NCI-H446 (cell line): ENCODE measurements at regions not wholly inside any gene's neighbourhood (a gene's known extent, or its start where the extent isn't known, plus 50 kb on each side); places are given as distances from the start of the nearest gene placed in this dataset.

ENCODE experiments used
- DNase-seq, 2 experiments: peaks; one replicate each; lab custom pipeline; 2025; lab: John Stamatoyannopoulos, UW

DNA sequence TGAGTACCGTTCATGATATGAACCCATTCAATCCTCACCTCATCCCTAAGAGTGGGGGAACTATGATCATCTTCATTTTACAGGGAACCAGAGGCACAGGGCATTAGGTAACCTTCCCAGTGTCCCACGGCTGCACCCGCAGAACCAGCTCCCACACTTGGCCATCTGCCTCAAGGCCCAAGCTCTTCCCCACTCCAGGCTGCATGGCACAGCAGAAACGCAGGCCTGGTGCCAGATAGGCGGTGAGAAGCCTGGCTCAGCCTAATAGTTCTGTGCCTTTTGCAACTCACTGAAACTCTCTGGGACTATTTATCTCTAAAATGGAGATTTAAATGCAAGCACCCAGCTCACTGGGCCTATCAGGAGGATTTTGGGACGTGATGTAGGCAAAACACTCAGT, 90.8 kb upstream of the ZNF618 start:
- DNase-seq = no peak

DNA sequence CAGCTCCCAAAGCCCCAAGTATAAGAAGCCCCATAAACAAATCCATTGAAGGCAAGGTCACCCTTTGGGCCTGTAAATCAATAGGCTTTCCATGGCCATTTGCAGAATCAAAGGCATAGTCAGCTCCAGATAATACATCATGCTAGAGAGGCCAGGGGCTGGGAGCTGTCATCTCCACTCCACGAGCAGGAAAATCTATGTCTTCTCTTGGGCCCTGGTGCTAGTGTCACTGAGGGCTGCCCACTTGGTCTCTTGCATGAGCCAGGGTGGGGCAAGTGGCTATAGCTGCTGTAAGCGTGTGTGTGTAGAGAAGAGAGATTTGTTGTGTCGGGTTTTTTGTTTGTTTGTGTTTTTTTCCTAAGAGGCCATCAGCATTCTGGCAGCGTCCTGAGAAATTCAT, 90.0 kb upstream of the ZNF618 start:
- no peak for DNase-seq

DNA sequence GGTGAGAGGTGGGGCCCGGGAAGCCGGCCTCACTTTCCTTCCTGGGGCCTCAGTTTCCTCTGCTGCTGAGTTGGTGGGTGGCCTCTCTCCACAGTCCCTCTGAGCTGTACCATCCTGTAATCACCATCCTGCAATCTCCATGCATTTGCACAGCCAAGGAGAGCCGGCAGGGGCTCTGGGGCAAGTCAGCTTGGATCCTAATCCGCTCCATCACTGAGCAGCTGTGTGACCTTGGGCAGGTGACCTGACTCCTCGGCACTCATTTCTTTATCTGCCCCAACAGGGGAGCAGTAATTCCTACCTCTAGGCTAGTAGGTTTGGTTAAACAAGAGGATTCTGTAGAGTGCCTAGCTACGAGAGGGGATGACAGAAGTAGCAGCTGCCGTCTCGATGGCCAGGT, 88.2 kb upstream of the ZNF618 start:
- no peak for DNase-seq

DNA sequence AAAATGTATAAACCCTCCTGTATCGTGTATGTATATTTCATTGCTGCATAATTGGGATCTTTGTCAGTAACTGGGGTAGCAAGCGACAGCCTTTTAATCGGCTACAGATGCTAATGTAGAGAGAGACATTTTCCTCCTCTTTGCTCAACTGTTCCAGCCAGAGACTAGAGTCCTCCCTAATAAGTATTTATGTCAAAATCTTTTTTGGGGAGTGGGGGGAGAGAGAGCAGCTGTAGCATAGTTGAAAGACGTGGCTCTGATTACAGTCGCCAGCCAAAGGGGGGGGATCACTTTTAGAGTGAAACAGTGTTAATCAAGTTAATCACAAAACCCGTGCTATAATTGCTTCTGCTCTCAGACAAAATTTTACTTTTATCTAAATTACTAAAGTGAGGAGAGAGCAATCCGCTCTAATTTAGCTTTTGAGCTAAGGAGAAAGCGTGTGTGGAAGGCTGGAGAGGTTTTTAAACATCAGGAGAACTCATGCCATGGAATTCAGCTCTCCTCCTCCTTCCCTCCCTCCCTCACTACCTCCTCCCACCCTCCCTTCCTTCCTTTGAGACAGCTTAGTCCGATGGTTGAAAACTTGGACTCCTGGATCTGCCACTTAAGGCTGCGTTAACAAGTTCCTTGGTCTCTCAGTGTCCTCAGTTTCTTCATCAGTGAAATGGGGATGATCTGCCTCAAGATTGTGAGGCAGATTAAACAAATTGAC, 87.3 kb upstream of the ZNF618 start:
- DNase-seq = no peak

DNA sequence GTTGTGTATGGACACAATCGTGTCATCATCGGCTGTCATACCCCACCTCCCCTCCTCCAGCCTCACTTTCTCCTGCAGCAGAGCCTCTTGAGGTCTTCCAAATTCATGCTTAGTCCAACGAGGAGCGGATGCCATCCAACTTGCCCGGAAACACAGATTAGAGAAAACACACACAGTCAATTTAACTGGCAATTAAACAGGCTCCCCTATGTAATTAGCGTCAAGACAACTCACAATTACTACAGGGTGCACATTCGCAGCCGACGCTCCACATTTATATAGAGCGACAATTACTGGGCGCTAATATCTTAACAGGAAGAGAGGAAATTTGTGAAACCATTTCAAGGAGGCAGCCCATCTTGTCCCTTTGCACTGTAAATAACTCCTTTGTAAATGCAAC, 86.0 kb upstream of the ZNF618 start:
- no peak for DNase-seq

DNA sequence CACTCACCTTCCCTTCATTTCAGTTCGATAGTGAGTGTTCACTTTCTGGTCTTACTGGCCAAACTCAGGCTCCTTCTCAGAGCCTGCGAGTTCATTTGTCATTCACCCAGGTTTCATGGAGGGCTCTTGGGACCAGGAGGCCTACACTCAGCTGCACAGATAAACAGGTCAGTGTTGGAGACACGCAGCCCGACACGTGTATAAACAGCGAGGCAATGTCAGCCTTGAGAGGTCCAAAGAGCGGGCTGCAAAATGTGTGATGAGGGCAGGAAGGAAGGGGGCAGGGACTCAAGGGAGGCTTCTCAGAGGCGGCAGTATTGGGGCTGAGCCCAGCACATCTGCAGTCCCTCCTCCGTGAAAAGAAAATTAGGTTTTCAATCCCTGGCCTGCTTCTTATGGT, 82.6 kb upstream of the ZNF618 start:
- DNase-seq = no peak

DNA sequence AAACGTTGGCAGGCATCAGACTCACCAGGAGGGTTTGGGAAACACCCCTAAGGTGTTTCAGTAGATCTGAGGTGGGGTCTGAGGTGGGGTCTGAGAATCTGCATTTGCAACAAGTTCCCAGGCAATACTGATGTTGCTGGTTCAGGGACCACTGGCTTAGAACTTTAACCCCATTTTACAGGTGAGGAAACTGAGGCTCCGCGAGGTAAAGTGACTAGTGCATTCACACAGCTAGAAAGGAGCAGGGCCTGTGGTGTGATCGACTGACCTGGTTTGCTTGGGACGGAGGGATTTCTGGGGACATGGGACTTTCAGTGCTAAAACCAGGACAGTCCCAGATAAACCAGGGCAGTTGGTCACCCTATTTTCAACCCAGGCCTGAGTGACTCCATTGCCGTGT, 81.4 kb upstream of the ZNF618 start:
- no peak for DNase-seq

DNA sequence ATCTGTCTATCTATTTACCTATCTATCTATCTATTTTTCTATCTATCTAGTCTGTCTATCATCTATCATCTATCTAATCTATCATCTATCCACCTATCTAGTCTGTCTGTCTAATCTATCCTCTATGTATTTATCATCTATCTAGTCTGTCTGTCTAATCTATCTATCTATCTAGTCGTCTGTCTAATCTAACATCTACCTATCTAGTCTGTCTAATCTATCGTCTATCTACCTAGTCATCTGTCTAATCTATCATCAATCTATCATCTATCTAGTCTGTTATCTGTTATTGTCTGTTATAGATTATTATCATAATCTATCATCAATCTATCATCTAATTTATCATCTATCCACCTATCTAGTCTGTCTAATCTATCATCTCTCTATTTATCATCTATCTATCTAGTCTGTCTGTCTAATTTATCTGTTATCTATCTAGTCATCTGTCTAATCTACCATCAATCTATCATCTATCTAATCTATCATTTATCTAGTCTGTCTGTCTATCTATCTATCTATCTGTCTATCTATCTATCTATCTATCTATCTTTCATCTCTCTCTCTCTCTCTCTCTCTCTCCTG, 80.2 kb upstream of the ZNF618 start:
- DNase-seq = no peak

DNA sequence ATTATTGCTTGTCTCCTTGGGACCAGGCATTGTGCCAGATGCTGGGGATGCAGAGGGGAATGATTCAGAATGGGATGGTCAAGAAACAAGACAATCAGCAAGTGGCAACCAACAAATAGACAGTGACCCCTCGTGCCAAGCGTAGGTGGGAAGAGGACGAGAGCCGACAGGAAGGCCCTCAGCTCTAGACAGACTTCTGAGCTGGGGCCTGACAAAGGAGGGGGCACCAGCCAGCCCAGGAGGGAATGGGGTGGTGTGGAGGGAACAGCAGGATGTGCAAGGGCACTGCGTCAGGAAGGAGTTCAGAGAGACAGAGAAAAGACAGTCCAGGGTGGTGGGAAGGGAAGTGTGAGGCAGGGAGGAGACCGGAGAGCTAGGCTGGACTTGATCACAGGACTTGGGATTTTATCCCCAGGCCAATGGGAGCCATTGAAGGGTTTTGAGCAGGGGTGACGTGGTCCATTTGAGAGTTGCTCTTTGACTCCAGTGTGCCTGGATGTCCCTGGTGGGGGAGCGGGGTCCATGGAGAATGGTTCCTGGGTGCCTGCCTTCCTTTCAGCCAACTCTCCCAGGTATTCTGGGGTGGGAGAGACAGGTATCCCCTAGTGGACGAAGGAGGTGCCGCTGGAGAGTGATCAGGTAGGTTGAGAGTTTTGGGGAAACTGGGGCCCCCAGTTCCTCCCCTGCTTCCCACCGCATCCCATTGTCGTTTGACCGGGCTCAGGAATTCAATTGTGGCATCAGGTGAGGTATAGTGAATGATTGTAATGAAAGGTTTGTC, 79.3 kb upstream of the ZNF618 start:
- DNase-seq = no peak

DNA sequence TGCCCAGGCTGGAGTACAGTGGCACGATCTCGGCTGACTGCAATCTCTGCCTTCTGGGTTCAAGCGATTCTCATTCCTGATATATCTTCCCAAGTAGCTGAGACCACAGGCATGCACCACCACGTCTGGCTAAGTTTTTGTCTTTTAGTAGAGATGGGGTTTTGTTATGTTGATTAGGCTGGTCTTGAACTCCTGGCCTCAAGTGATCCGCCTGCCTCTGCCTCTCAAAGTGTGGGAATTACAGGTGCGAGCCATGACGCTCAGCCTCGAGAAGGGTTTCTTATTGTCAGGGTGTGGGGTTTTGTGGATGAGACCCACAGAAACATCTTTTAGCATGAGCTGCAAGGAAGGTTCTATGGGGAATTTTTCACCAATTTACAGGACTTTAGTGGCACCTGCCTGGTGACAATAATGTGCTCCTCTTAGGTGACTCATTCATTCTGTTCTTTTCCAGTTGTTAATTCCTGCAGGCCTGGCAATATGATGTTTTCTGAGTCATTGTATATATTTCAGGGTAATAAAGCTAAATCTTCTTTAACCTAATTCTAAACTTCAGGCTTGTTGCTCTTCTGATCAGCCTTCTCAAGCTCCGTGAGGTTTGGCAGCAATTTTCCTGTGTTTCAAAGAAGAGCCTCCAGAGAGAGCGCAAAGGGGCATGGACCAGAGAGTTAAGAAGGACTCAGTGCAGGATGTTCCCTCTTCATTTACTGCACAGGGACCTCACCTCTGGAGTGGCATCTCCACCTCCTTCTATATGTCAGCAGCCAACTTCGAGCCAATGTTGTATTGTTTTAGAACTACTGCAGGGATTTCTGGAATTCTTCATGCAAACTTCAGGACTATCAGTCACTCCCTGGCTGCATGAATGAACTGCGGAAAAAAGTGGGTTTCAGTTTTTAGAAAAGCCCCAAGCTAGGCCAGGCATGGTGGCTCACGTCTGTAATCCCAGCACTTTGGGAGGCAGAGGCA, 77.8 kb upstream of the ZNF618 start:
- no peak for DNase-seq

DNA sequence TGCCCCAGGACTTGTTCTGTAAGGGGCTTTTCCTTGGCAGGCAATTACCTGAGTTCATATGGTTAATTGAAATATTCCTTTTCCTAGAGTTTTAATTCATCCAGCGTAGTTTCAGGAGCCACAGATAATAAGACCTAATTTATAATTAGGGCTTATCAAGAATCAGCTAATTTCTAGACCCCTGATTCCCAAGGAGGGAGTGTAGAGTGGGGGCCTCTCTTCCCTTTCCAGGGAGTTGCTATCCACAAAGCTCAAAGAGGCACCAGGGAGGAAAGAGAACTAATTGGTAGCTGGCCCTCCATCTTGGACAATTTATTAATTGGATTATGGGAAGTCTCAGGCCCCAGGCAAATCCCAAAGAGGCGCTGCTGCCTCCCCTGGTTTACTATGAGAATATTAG, 75.8 kb upstream of the ZNF618 start:
- no peak for DNase-seq

DNA sequence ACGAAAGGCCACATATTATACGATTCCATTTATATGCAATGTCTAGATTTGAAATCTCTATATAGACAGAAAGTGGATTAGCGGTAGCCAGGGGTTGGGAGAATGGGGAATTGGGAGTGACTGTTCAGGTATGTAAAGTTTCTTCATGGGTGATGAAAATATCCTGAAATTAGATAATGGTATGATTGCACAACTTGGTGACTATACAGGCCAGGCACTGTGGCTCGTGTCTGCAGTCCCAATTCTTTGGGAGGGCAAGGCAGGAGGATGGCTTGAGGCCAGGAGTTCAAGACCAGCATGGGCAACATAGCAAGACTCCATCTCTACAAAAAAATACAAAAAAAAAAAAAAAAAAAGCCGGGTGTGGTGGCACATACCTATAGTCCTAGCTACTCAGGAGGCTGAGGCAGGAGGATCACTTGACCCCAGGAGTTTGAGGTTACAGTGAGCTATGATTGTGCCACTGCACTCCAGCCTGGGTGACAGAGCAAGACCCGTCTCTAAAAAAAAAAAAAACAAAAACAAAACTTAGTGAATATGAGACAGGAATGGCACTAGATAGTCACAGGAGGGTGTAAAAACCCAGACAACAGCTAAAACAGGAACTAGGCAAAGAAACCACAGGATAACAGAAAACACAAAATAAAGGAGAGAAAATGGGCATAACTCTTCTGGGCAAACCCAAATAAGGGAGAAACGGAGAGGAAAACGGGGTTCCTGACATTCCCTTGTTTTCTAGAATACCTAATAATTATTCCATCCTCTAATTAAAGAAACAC, 72.1 kb upstream of the ZNF618 start:
- DNase-seq = no peak

DNA sequence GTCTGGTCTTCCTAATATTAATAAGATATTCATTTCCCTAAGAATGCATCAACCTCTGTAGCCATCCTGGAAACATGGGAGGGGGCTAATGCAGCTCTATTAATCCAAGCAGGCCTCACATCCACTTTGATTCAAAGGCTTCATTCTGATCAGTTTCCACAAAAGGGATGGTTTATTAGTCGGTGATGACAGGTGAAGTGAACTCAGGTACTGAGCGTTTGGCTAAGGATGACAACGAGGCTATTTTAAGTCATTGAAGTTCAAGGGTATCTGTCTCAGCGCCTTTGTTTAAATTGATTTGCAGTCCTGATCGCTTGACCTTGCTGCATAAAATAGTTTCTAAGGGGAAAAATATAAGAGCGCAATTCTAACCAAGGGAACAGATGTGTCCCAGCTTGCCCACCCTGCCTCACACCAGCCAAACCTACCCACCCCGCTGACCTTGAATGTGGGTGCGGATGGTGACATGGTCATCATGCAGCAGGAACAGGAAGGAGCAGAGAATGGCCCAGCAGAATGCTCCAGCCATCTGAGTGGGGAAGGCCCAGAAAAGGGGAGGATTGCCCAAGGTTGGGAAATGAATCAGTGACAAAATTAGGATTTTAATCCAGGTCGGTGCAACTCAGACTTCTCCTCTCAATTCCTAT, 70.5 kb upstream of the ZNF618 start:
- no peak for DNase-seq

DNA sequence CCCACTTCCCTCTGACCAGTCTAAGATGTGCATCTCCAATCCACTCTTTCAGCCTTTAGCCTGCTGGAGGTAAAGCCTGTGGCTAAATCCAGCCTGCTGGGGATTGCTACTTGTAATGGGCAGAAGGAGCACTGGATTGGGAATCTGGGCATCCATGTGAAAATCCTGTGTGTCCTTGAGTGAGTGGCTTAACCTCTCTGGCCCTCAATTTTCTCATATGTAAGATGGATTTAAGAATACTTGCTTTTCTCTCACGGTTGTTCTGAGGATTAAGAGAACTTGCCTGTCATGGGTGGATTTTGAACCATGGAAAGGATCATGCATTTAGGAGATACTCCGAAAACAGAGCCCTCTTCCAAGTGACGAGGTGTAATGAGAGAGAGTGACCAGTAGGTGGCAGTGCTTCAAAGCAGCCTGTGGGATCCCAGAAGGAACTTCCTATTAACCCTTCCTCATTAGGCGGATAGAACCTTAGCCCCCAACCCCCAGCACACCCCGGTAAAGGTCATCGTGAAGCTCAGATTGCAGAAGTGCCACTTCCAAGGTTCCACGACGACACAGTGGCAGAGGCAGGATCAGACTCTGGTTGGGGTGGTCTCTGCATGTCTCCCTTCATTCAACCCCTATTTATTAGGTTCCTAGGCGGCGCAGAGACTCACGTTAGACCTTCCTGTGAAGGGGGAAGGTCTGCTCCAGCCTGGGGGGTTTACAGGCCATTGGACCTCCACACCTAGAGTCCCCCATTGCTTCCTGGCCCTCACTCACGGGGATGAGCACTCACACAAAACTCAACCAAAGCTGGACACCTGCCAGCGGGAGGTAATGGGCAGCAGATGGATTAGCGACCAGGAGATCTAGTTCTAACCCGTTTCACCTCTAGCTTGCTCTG, 68.7 kb upstream of the ZNF618 start:
- DNase-seq = peak in 1 of 2 experiments; percentile 29

DNA sequence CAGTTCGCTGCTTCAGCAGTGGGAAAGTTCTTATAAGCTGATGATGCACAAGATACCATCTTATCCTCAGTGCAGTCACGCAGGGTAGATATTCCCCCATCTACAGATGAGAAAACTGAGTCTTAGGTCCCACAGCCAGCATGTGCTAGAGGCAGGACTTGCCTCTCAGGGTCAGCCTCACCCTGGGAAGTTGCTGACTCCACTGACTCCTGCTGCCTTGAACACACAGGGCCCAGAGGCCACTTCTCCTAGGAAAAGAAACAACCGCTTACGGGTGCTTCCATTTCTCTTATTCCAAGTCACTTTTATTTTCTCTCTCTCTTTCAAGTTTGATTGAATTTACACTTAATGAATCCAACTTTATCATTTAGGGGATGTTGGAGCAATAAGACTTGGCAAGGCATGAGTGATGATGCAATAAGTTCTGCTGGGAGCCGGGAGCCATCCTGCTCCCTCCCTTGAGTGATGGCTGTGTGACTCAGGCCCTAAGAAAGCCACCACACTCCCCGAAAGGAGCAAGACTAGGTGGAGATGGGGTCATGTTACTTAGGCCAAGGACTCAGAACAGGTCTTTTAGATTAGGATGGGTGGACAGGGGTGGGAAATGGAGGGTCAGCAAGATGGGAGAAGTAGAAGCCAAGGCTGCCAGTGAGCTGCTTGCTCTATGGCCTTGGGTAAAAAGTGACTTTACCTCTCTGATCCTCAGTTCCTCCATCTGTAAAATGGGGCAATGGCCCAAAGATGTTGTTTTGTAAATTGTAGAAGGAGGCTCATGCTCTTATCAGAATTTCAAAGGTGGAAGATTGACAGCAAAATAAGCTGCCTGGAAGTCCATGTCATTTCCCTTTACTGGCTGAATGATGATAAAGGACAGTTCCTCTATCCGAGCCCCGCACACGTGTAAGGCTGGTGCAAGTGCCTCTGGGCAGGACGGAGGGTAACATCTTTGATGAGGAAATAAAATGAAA, 67.4 kb upstream of the ZNF618 start:
- DNase-seq = no peak

DNA sequence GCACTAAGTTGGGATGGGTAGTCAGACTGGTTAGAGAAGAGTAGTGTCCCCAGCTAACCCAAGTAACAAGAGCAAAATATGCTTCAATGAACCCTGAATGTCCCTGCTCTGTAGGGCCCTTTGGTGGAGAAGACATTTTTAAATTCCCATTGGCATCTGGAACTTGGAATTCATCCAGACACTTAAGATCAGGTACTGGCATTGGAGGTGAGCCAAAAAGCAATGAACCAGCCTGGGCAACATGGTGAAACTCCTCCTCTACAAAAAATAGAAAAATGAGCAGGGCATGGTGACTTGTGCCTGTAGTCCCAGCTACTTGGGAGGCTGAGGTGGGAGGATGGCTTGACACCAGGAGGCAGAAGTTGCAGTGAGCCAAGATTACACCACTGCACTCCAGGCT, 58.9 kb upstream of the ZNF618 start:
- DNase-seq = no peak

DNA sequence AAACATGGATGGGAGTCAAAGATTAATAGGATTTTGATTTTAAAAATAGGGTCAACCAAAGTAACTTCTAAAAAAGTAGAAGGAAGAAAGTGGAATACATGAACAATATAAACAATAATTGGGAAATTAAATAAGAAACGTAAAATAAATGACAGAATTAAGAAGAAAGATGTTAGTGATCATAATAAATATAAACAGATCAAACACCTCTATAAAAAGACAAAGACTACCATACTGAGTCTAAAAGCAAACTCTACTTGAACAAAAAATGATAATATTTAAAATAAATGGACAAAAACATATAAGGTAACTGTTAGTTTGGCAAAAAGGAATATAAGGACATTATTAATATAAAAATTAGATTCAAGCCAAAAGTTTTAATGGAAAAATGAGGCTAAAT, 57.7 kb upstream of the ZNF618 start:
- no peak for DNase-seq

DNA sequence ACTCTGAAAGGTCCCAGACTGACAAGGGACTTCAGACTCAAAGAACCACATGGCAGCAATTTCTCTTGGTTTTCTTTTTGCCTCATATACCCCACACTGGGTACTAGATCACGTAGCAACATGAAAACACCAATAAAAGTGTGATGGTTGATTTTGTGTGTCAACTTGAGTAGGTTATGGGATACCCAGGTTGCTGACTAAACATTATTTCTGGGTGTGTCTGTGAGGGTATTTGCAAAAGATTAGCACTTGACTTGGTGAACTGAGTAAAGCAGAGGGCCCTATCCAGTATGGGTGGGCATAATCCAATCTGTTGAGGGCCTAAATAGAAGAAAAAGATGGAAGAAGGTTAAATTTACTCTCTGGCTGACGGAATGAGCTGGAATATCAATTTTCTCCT, 53.8 kb upstream of the ZNF618 start:
- DNase-seq = no peak

DNA sequence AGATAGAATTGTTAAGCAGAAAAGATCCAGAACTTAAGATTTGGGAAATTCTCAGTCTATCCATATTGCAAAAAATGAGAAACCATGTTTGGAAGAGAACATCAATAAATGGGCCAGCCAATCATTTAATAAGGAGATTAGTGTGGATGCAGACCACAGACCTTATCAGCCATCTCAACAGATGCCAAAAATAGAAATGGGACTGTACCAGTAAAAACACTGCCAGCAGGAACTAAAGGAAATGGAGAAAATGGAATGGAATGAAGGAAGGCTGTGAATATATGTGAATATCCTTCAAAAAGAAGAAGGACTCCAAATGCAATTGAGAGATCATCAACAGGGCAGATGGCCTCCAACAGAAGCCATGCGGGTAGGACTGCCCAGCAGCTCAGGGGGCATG, 52.7 kb upstream of the ZNF618 start:
- DNase-seq = no peak
